WTC11 (cell line): ENCODE measurements at regions not wholly inside any gene's neighbourhood (a gene's known extent, or its start where the extent isn't known, plus 50 kb on each side); places are given as distances from the start of the nearest gene placed in this dataset.

ENCODE experiments used
- ATAC-seq: fragments of 200-7000 bp; cut with Tn5 transposase; 2 replicates; pipeline ENCODE4 v1.10.0; 2021; ENCODE audit warnings: mild to moderate bottlenecking, moderate library complexity
- CTCF ChIA-PET: fragments of 300-600 bp; sonication (Branson Sonifier 250); formaldehyde crosslinking; loops from one replicate; lab custom pipeline; 2021; ENCODE audit warnings: antibody characterized with exemption; lab: Charles Lee
- POLR2A ChIA-PET: fragments of 350-600 bp; sonication (Branson Sonifier 250); formaldehyde crosslinking; loops from one replicate; lab custom pipeline; 2021; ENCODE audit warnings: antibody characterized with exemption; lab: Charles Lee
- DNase-seq: peaks from one replicate; pipeline ENCODE4 v3.0.0; 2021; ENCODE audit warnings: low spot score
- H3K27ac Mint-ChIP-seq: 2 replicates; pipeline ENCODE4 v1.8.0; 2021; ENCODE audit warnings: mixed read lengths
- H3K27me3 Mint-ChIP-seq: 2 replicates; pipeline ENCODE4 v1.8.0; 2021; ENCODE audit warnings: low read depth, mild to moderate bottlenecking, moderate library complexity, mixed read lengths
- H3K36me3 Mint-ChIP-seq: 2 replicates; pipeline ENCODE4 v1.8.0; 2021; ENCODE audit warnings: mixed read lengths
- H3K4me1 Mint-ChIP-seq: 2 replicates; pipeline ENCODE4 v1.8.0; 2022; ENCODE audit warnings: mixed read lengths
- H3K4me3 Mint-ChIP-seq: 2 replicates; pipeline ENCODE4 v1.8.0; 2021; ENCODE audit warnings: mild to moderate bottlenecking, moderate library complexity, mixed read lengths
- H3K9me3 Mint-ChIP-seq: 2 replicates; pipeline ENCODE4 v1.8.0; 2021; ENCODE audit warnings: mixed read lengths
- ATF2 ChIP-seq: sonication (generic); formaldehyde crosslinking; IDR thresholded peaks from 2 replicates; pipeline ENCODE4 v1.8.1; 2022; ENCODE audit warnings: low read depth, missing genetic modification reagents, borderline replicate concordance
- ERG ChIP-seq: fragments of 250-450 bp; sonication (Bioruptor Pico); IDR thresholded peaks from 2 replicates; pipeline ENCODE4 v1.8.0; 2021; ENCODE audit warnings: mild to moderate bottlenecking
- FOXK1 ChIP-seq: sonication (generic); formaldehyde crosslinking; IDR thresholded peaks from 2 replicates; pipeline ENCODE4 v1.8.0; 2022; ENCODE audit warnings: mild to moderate bottlenecking, moderate library complexity, missing genetic modification reagents
- HMGXB4 ChIP-seq: sonication (generic); formaldehyde crosslinking; IDR thresholded peaks from 2 replicates; pipeline ENCODE4 v1.8.1; 2023; ENCODE audit warnings: mild to moderate bottlenecking, moderate library complexity, missing genetic modification reagents
- IRF2 ChIP-seq: sonication (generic); formaldehyde crosslinking; IDR thresholded peaks from 2 replicates; pipeline ENCODE4 v1.8.0; 2022; ENCODE audit warnings: low read depth, missing genetic modification reagents, borderline replicate concordance
- MLX ChIP-seq: sonication (generic); formaldehyde crosslinking; IDR thresholded peaks from 2 replicates; pipeline ENCODE4 v1.8.1; 2023; ENCODE audit warnings: mild to moderate bottlenecking, missing genetic modification reagents, moderate library complexity
- MYBL2 ChIP-seq: sonication (generic); formaldehyde crosslinking; IDR thresholded peaks from 2 replicates; pipeline ENCODE4 v1.8.1; 2023; ENCODE audit warnings: mild to moderate bottlenecking, moderate library complexity, missing genetic modification reagents
- PREB ChIP-seq: sonication (generic); formaldehyde crosslinking; IDR thresholded peaks from 2 replicates; pipeline ENCODE4 v1.8.1; 2022; ENCODE audit warnings: mild to moderate bottlenecking, missing genetic modification reagents, moderate library complexity, borderline replicate concordance
- PRRX2 ChIP-seq: fragments of 250-450 bp; sonication (Bioruptor Pico); IDR thresholded peaks from 2 replicates; pipeline ENCODE4 v1.8.0; 2021; ENCODE audit warnings: mild to moderate bottlenecking
- SMAD3 ChIP-seq: sonication (generic); formaldehyde crosslinking; IDR thresholded peaks from 2 replicates; pipeline ENCODE4 v1.8.0; 2022; ENCODE audit warnings: missing genetic modification reagents, mild to moderate bottlenecking, borderline replicate concordance
- SMAD4 ChIP-seq: sonication (generic); formaldehyde crosslinking; IDR thresholded peaks from 2 replicates; pipeline ENCODE4 v1.8.0; 2022; ENCODE audit warnings: mild to moderate bottlenecking, missing genetic modification reagents
- STAT6 ChIP-seq: sonication (generic); formaldehyde crosslinking; conservative IDR thresholded peaks from 2 replicates; pipeline ENCODE4 v1.8.1; 2023; ENCODE audit warnings: mild to moderate bottlenecking, low read depth, missing genetic modification reagents, moderate library complexity
- ZNF121 ChIP-seq: sonication (generic); formaldehyde crosslinking; IDR thresholded peaks from 2 replicates; pipeline ENCODE4 v1.8.0; 2023; ENCODE audit warnings: missing genetic modification reagents
- ZNF512 ChIP-seq: sonication (generic); formaldehyde crosslinking; IDR thresholded peaks from 2 replicates; pipeline ENCODE4 v1.8.1; 2022; ENCODE audit warnings: missing genetic modification reagents, borderline replicate concordance
- ZNF532 ChIP-seq: fragments of 250-450 bp; sonication (Bioruptor Pico); IDR thresholded peaks from 2 replicates; pipeline ENCODE4 v1.9.0; 2021; ENCODE audit warnings: mild to moderate bottlenecking, borderline replicate concordance

GRCh38 chr13:105871768-105872167 lies 663.7 kb downstream of the EFNB2 start (continued):
- TF ChIP-seq HMGXB4 (no peak), FOXK1 (CRISPR knock-in tag) (no peak)

GRCh38 chr13:105871326-105871725 lies 664.1 kb downstream of the EFNB2 start:
- CTCF ChIA-PET, result no interaction called here
- H3K9me3 Mint-ChIP-seq, result no peaks in the 10 kb centered on the region
- POLR2A ChIA-PET, result no interaction called here
- no peak overlapping the region for H3K27ac Mint-ChIP-seq
- DNase-seq (no peak), ATAC-seq (no peak)
- H3K27me3 Mint-ChIP-seq, result no peaks in the 10 kb centered on the region
- H3K36me3 Mint-ChIP-seq, result no peaks in the 10 kb centered on the region
- H3K4me1 Mint-ChIP-seq, result peaks cover 6% of the 10 kb centered on the region
- TF ChIP-seq ZNF532 (CRISPR knock-in tag) (no peak), PREB (no peak), SMAD3 (no peak), IRF2 (CRISPR knock-in tag) (no peak), SMAD4 (CRISPR knock-in tag) (no peak), MLX (CRISPR knock-in tag) (no peak), PRRX2 (CRISPR knock-in tag) (no peak), STAT6 (CRISPR knock-in tag) (no peak), ZNF121 (CRISPR knock-in tag) (no peak), MYBL2 (no peak)
- no peak overlapping the region for H3K4me3 Mint-ChIP-seq

GRCh38 chr13:105863300-105863920 lies 672.1 kb downstream of the EFNB2 start:
- CTCF ChIA-PET, result no interaction called here
- no peak overlapping the region for H3K4me3 Mint-ChIP-seq
- H3K9me3 Mint-ChIP-seq, result peaks cover 5% of the 10 kb centered on the region
- no peaks in the 10 kb centered on the region for H3K4me1 Mint-ChIP-seq
- POLR2A ChIA-PET, result no interaction called here
- ATAC-seq (no peak), DNase-seq (no peak)
- H3K36me3 Mint-ChIP-seq, result no peaks in the 10 kb centered on the region
- H3K27me3 Mint-ChIP-seq, result no peaks in the 10 kb centered on the region
- H3K27ac Mint-ChIP-seq, result no peak overlapping the region
- TF ChIP-seq ZNF512 (CRISPR knock-in tag) (no peak), ERG (CRISPR knock-in tag) (no peak), ATF2 (CRISPR knock-in tag) (no peak)
- TF ChIP-seq, all 79 proteins: peak for 0
